ENCODE measurements at regions not wholly inside any gene's neighbourhood (a gene's known extent, or its start where the extent isn't known, plus 50 kb on each side); places are given as distances from the start of the nearest gene placed in this dataset.
"Not testable (repeated sequence)": the region's sequence is repeated elsewhere in the genome, so short reads cannot be mapped to it uniquely, and the experiment has no call there.

GRCh38 chr5:77907786-77908185 is 131.6 kb upstream of the TBCA start:
- H3K9me3 ChIP-seq (ENCODE audit: insufficient read depth, low read depth, low read length), result no peaks in the 10 kb centered on the region
- H3K27me3 ChIP-seq (ENCODE audit: insufficient read depth, low read length), result no peaks in the 10 kb centered on the region; the same call in 1 of the 2 replicates
- H3K4me1 ChIP-seq (ENCODE audit: insufficient read depth, low read length), result peaks cover 14% of the 10 kb centered on the region; the same call in 1 of the 2 replicates
- no peaks in the 10 kb centered on the region for H3K36me3 ChIP-seq (ENCODE audit: insufficient read depth, low read depth, low read length)
- H3K9ac ChIP-seq (ENCODE audit: low read depth, low read length), result no peak overlapping the region
- H3K4me3 ChIP-seq (ENCODE audit: low read length), result no peak overlapping the region
- no peak overlapping the region for H3K27ac ChIP-seq (ENCODE audit: low read length)

GRCh38 chr5:77906806-77907205 is 130.7 kb upstream of the TBCA start:
- no peaks in the 10 kb centered on the region; the same call in 1 of the 2 replicates for H3K27me3 ChIP-seq (ENCODE audit: insufficient read depth, low read length)
- H3K27ac ChIP-seq (ENCODE audit: low read length), result no peak overlapping the region
- H3K36me3 ChIP-seq (ENCODE audit: insufficient read depth, low read depth, low read length), result no peaks in the 10 kb centered on the region
- peaks cover 14% of the 10 kb centered on the region; the same call in 1 of the 2 replicates for H3K4me1 ChIP-seq (ENCODE audit: insufficient read depth, low read length)
- no peak overlapping the region for H3K4me3 ChIP-seq (ENCODE audit: low read length)
- H3K9ac ChIP-seq (ENCODE audit: low read depth, low read length), result no peak overlapping the region
- H3K9me3 ChIP-seq (ENCODE audit: insufficient read depth, low read depth, low read length), result no peaks in the 10 kb centered on the region

- Histone ChIP-seq H3K4me3 (ENCODE audit: low read length) (no peak overlapping the region), H3K9me3 (ENCODE audit: insufficient read depth, low read depth, low read length) (no peaks in the 10 kb centered on the region), H3K9ac (ENCODE audit: low read depth, low read length) (no peak overlapping the region), H3K27me3 (ENCODE audit: insufficient read depth, low read length) (no peaks in the 10 kb centered on the region), H3K36me3 (ENCODE audit: insufficient read depth, low read depth, low read length) (no peaks in the 10 kb centered on the region), H3K4me1 (ENCODE audit: insufficient read depth, low read length) (0 out of 2 replicates have a peak, but pooled peaks cover 2% of the 10 kb centered on the region), H3K27ac (ENCODE audit: low read length) (no peak overlapping the region)
These were observed 128.2 kb upstream of the TBCA start for GRCh38 chr5:77904362-77904761.

- H3K36me3 ChIP-seq (ENCODE audit: insufficient read depth, low read depth, low read length), result no peaks in the 10 kb centered on the region
- H3K4me1 ChIP-seq (ENCODE audit: insufficient read depth, low read length), result 0 out of 2 replicates have a peak, but pooled peaks cover 2% of the 10 kb centered on the region
- no peaks in the 10 kb centered on the region for H3K9me3 ChIP-seq (ENCODE audit: insufficient read depth, low read depth, low read length)
- no peak overlapping the region for H3K4me3 ChIP-seq (ENCODE audit: low read length)
- H3K27ac ChIP-seq (ENCODE audit: low read length), result no peak overlapping the region
- no peak overlapping the region for H3K9ac ChIP-seq (ENCODE audit: low read depth, low read length)
- no peaks in the 10 kb centered on the region for H3K27me3 ChIP-seq (ENCODE audit: insufficient read depth, low read length)
These were observed 124.6 kb upstream of the TBCA start for GRCh38 chr5:77900691-77901090.

- Histone ChIP-seq H3K9me3 (ENCODE audit: insufficient read depth, low read depth, low read length) (no peaks in the 10 kb centered on the region), H3K4me1 (ENCODE audit: insufficient read depth, low read length) (no peaks in the 10 kb centered on the region), H3K4me3 (ENCODE audit: low read length) (no peak overlapping the region), H3K27ac (ENCODE audit: low read length) (no peak overlapping the region), H3K36me3 (ENCODE audit: insufficient read depth, low read depth, low read length) (no peaks in the 10 kb centered on the region), H3K27me3 (ENCODE audit: insufficient read depth, low read length) (no peaks in the 10 kb centered on the region), H3K9ac (ENCODE audit: low read depth, low read length) (no peak overlapping the region)
These were observed 122.2 kb upstream of the TBCA start for GRCh38 chr5:77898385-77898784.

- H3K4me3 ChIP-seq (ENCODE audit: low read length), result no peak overlapping the region
- H3K9ac ChIP-seq (ENCODE audit: low read depth, low read length), result no peak overlapping the region
- H3K36me3 ChIP-seq (ENCODE audit: insufficient read depth, low read depth, low read length), result no peaks in the 10 kb centered on the region
- no peaks in the 10 kb centered on the region for H3K27me3 ChIP-seq (ENCODE audit: insufficient read depth, low read length)
- H3K4me1 ChIP-seq (ENCODE audit: insufficient read depth, low read length), result no peaks in the 10 kb centered on the region
- H3K27ac ChIP-seq (ENCODE audit: low read length), result no peak overlapping the region
- no peaks in the 10 kb centered on the region for H3K9me3 ChIP-seq (ENCODE audit: insufficient read depth, low read depth, low read length)
These were observed 120.2 kb upstream of the TBCA start for GRCh38 chr5:77896338-77896737.

GRCh38 chr5:77894103-77894502 is 118.0 kb upstream of the TBCA start:
- not testable (repeated sequence) for H3K27me3 ChIP-seq (ENCODE audit: insufficient read depth, low read length); H3K4me1 ChIP-seq (ENCODE audit: insufficient read depth, low read length); H3K36me3 ChIP-seq (ENCODE audit: insufficient read depth, low read depth, low read length); H3K9ac ChIP-seq (ENCODE audit: low read depth, low read length); H3K9me3 ChIP-seq (ENCODE audit: insufficient read depth, low read depth, low read length); H3K27ac ChIP-seq (ENCODE audit: low read length); H3K4me3 ChIP-seq (ENCODE audit: low read length)

GRCh38 chr5:77893225-77893860 is 117.2 kb upstream of the TBCA start:
- no peaks in the 10 kb centered on the region for H3K9me3 ChIP-seq (ENCODE audit: insufficient read depth, low read depth, low read length)
- H3K27me3 ChIP-seq (ENCODE audit: insufficient read depth, low read length), result no peaks in the 10 kb centered on the region
- no peak overlapping the region for H3K9ac ChIP-seq (ENCODE audit: low read depth, low read length)
- H3K36me3 ChIP-seq (ENCODE audit: insufficient read depth, low read depth, low read length), result no peaks in the 10 kb centered on the region
- no peaks in the 10 kb centered on the region for H3K4me1 ChIP-seq (ENCODE audit: insufficient read depth, low read length)
- H3K4me3 ChIP-seq (ENCODE audit: low read length), result no peak overlapping the region
- H3K27ac ChIP-seq (ENCODE audit: low read length), result no peak overlapping the region

GRCh38 chr5:77892061-77893010 is 116.2 kb upstream of the TBCA start:
- H3K4me1 ChIP-seq (ENCODE audit: insufficient read depth, low read length), result no peaks in the 10 kb centered on the region
- no peak overlapping the region for H3K4me3 ChIP-seq (ENCODE audit: low read length)
- H3K9ac ChIP-seq (ENCODE audit: low read depth, low read length), result no peak overlapping the region
- H3K27me3 ChIP-seq (ENCODE audit: insufficient read depth, low read length), result no peaks in the 10 kb centered on the region
- no peaks in the 10 kb centered on the region for H3K9me3 ChIP-seq (ENCODE audit: insufficient read depth, low read depth, low read length)
- no peaks in the 10 kb centered on the region for H3K36me3 ChIP-seq (ENCODE audit: insufficient read depth, low read depth, low read length)
- H3K27ac ChIP-seq (ENCODE audit: low read length), result no peak overlapping the region

- H3K4me3 ChIP-seq (ENCODE audit: low read length), result no peak overlapping the region
- H3K9me3 ChIP-seq (ENCODE audit: insufficient read depth, low read depth, low read length), result no peaks in the 10 kb centered on the region
- H3K36me3 ChIP-seq (ENCODE audit: insufficient read depth, low read depth, low read length), result no peaks in the 10 kb centered on the region
- no peak overlapping the region for H3K27ac ChIP-seq (ENCODE audit: low read length)
- no peak overlapping the region for H3K9ac ChIP-seq (ENCODE audit: low read depth, low read length)
- peaks cover 14% of the 10 kb centered on the region; the same call in 1 of the 2 replicates for H3K27me3 ChIP-seq (ENCODE audit: insufficient read depth, low read length)
- H3K4me1 ChIP-seq (ENCODE audit: insufficient read depth, low read length), result peaks cover 4% of the 10 kb centered on the region; the same call in 1 of the 2 replicates
These were observed 109.4 kb upstream of the TBCA start for GRCh38 chr5:77885519-77885918.

GRCh38 chr5:77882670-77883257 is 106.6 kb upstream of the TBCA start:
- peaks cover 4% of the 10 kb centered on the region; the same call in 1 of the 2 replicates for H3K4me1 ChIP-seq (ENCODE audit: insufficient read depth, low read length)
- H3K27ac ChIP-seq (ENCODE audit: low read length), result no peak overlapping the region
- no peaks in the 10 kb centered on the region for H3K9me3 ChIP-seq (ENCODE audit: insufficient read depth, low read depth, low read length)
- H3K4me3 ChIP-seq (ENCODE audit: low read length), result no peak overlapping the region
- peaks cover 14% of the 10 kb centered on the region; the same call in 1 of the 2 replicates for H3K27me3 ChIP-seq (ENCODE audit: insufficient read depth, low read length)
- H3K9ac ChIP-seq (ENCODE audit: low read depth, low read length), result no peak overlapping the region
- H3K36me3 ChIP-seq (ENCODE audit: insufficient read depth, low read depth, low read length), result no peaks in the 10 kb centered on the region
